CD4-positive, alpha-beta T cell (primary cell): ENCODE measurements at regions not wholly inside any gene's neighbourhood (a gene's known extent, or its start where the extent isn't known, plus 50 kb on each side); places are given as distances from the start of the nearest gene placed in this dataset.

ENCODE experiments used
- ATAC-seq: fragments of 200-7000 bp; cut with Tn5 transposase; one replicate; pipeline ENCODE4 v1.10.0; 2022; ENCODE audit warnings: mild to moderate bottlenecking; ENCODE audit not compliant: poor library complexity
- CTCF ChIA-PET: fragments of 350-600 bp; sonication (Branson Sonifier 250); formaldehyde crosslinking; loops from one replicate; lab custom pipeline; 2021; ENCODE audit warnings: antibody characterized with exemption, inconsistent platforms; lab: Charles Lee
- POLR2A ChIA-PET: fragments of 350-600 bp; sonication (Branson Sonifier 250); formaldehyde crosslinking; loops from one replicate; lab custom pipeline; 2021; ENCODE audit warnings: antibody characterized with exemption, inconsistent platforms; lab: Charles Lee
- DNase-seq, 14 experiments: peaks; one replicate each; pipeline ENCODE4 v3.0.0-alpha.2; 2013 to 2020; ENCODE audit warnings: mixed read lengths in 2 of 14
- H3K27ac ChIP-seq, 2 donors: one replicate each; pipeline versions ENCODE4 v1.5.1 to v1.7.0; 2013; ENCODE audit warnings: low read length in 2 of 2, low read depth in 1 of 2, mild to moderate bottlenecking in 1 of 2
- H3K27me3 ChIP-seq, 2 experiments: 1 replicate in 1 of 2; 2 replicates in 1 of 2; pipeline versions ENCODE4 v1.6.1 to v1.7.0; 2013; ENCODE audit warnings: low read length in 2 of 2, control low read depth in 1 of 2, mild to moderate bottlenecking in 1 of 2, moderate library complexity in 1 of 2; ENCODE audit not compliant: insufficient read depth in 2 of 2, control insufficient read depth in 1 of 2
- H3K36me3 ChIP-seq: one replicate; pipeline ENCODE4 v1.6.1; 2013; ENCODE audit warnings: low read length, control low read depth; ENCODE audit not compliant: insufficient read depth
- H3K4me1 ChIP-seq: one replicate; pipeline ENCODE4 v1.6.1; 2013; ENCODE audit warnings: low read length, control low read depth; ENCODE audit not compliant: insufficient read depth
- H3K4me3 ChIP-seq: one replicate; pipeline ENCODE4 v1.5.1; 2013; ENCODE audit warnings: mild to moderate bottlenecking, low read length, moderate library complexity
- H3K9me3 ChIP-seq, 2 experiments: 1 replicate in 1 of 2; 2 replicates in 1 of 2; pipeline versions ENCODE4 v1.6.1 to v1.7.0; 2013; ENCODE audit warnings: low read length in 2 of 2, mild to moderate bottlenecking in 2 of 2, control low read depth in 1 of 2, moderate library complexity in 1 of 2; ENCODE audit not compliant: control insufficient read depth in 1 of 2, insufficient read depth in 1 of 2
- H3K27ac Mint-ChIP-seq: one replicate; pipeline ENCODE4 v1.8.0; 2020; ENCODE audit warnings: mixed read lengths
- H3K27me3 Mint-ChIP-seq: one replicate; pipeline ENCODE4 v1.8.0; 2021; ENCODE audit warnings: mixed read lengths
- H3K36me3 Mint-ChIP-seq: one replicate; pipeline ENCODE4 v1.8.0; 2021; ENCODE audit warnings: low read depth, mixed read lengths
- H3K4me1 Mint-ChIP-seq: one replicate; pipeline ENCODE4 v1.8.0; 2021; ENCODE audit warnings: low read depth, mixed read lengths
- H3K4me3 Mint-ChIP-seq: one replicate; pipeline ENCODE4 v1.8.0; 2020; ENCODE audit warnings: mild to moderate bottlenecking, mixed read lengths
- H3K9me3 Mint-ChIP-seq: one replicate; pipeline ENCODE4 v1.8.0; 2020; ENCODE audit warnings: mixed read lengths
- CTCF ChIP-seq: fragments of 200-600 bp; IDR thresholded peaks from one replicate; pipeline ENCODE4 v1.8.0; 2022; ENCODE audit warnings: antibody characterized with exemption, mild to moderate bottlenecking
- intact Hi-C, 2 experiments: fragments of 100-400 bp; cut with DNase I in 1 of 2; cut with micrococcal nuclease in 1 of 2; formaldehyde crosslinking; loops; one replicate each; pipeline versions ENCODE4 v1.15.1 to v1.9.0; 2023 to 2025; cut with DNase I, micrococcal nuclease

- H3K4me3 Mint-ChIP-seq: no peak overlapping the region
- no peaks in the 10 kb centered on the region for H3K36me3 Mint-ChIP-seq
- CTCF ChIA-PET: no interaction called here
- H3K4me1 Mint-ChIP-seq: no peaks in the 10 kb centered on the region
- Histone ChIP-seq H3K4me1 (no peaks in the 10 kb centered on the region), H3K36me3 (no peaks in the 10 kb centered on the region), H3K4me3 (no peak overlapping the region), H3K27ac (no peak overlapping the region), H3K27me3 (peaks cover 16 to 27% of the 10 kb centered on the region in 2 experiments), H3K9me3 (peaks cover 0 to 27% of the 10 kb centered on the region in 2 experiments)
- peaks cover 2% of the 10 kb centered on the region for H3K9me3 Mint-ChIP-seq
- DNase-seq: no peak
- peaks cover 36% of the 10 kb centered on the region for H3K27me3 Mint-ChIP-seq
- POLR2A ChIA-PET: no interaction called here
- no peak for ATAC-seq
- intact Hi-C loops: no loop called here
- no peak for TF ChIP-seq CTCF
- no peak overlapping the region for H3K27ac Mint-ChIP-seq
These were observed 205.0 kb upstream of the N4BP1 start for GRCh38 chr16:48814994-48815393.

GRCh38 chr16:48813485-48813884 lies 203.5 kb upstream of the N4BP1 start:
- Mint-ChIP-seq H3K9me3 (peaks cover 2% of the 10 kb centered on the region), H3K27ac (no peak overlapping the region), H3K27me3 (peaks cover 50% of the 10 kb centered on the region), H3K36me3 (no peaks in the 10 kb centered on the region), H3K4me3 (no peak overlapping the region), H3K4me1 (no peaks in the 10 kb centered on the region)
- no peak for DNase-seq
- no peak overlapping the region for H3K4me3 ChIP-seq
- CTCF ChIA-PET: no interaction called here
- intact Hi-C loops: no loop called here
- TF ChIP-seq CTCF: no peak
- POLR2A ChIA-PET: no interaction called here
- H3K27me3 ChIP-seq: peaks cover 20 to 31% of the 10 kb centered on the region in 2 experiments
- peaks cover 0 to 26% of the 10 kb centered on the region in 2 experiments for H3K9me3 ChIP-seq
- H3K36me3 ChIP-seq: no peaks in the 10 kb centered on the region
- no peak for ATAC-seq
- H3K4me1 ChIP-seq: no peaks in the 10 kb centered on the region
- no peak overlapping the region for H3K27ac ChIP-seq

- Histone ChIP-seq H3K9me3 (peaks cover 0 to 21% of the 10 kb centered on the region in 2 experiments), H3K27me3 (peaks cover 20 to 31% of the 10 kb centered on the region in 2 experiments), H3K4me3 (no peak overlapping the region), H3K27ac (no peak overlapping the region), H3K4me1 (no peaks in the 10 kb centered on the region), H3K36me3 (no peaks in the 10 kb centered on the region)
- H3K4me3 Mint-ChIP-seq: no peak overlapping the region
- no peak for ATAC-seq
- H3K36me3 Mint-ChIP-seq: no peaks in the 10 kb centered on the region
- ChIA-PET POLR2A (no interaction called here), CTCF (no interaction called here)
- H3K4me1 Mint-ChIP-seq: no peaks in the 10 kb centered on the region
- peaks cover 2% of the 10 kb centered on the region for H3K9me3 Mint-ChIP-seq
- DNase-seq: no peak
- no peak for TF ChIP-seq CTCF
- peaks cover 50% of the 10 kb centered on the region for H3K27me3 Mint-ChIP-seq
- intact Hi-C loops: no loop called here
- no peak overlapping the region for H3K27ac Mint-ChIP-seq
These were observed 202.9 kb upstream of the N4BP1 start for GRCh38 chr16:48812856-48813255.
